Neural progenitor cell (in vitro differentiated cells): ENCODE measurements at regions not wholly inside any gene's neighbourhood (a gene's known extent, or its start where the extent isn't known, plus 50 kb on each side); places are given as distances from the start of the nearest gene placed in this dataset.
A peak's percentile ranks its signal among the peaks of the same experiment; 100 is the strongest.

Source experiments
- DNase-seq: peaks from one replicate; pipeline ENCODE4 v3.0.0-alpha.2; 2016; ENCODE audit warnings: low spot score
- H2AFZ ChIP-seq: fragments of 200-600 bp; sonication (generic); replicated peaks from 2 replicates; pipeline ENCODE4 v1.6.1; 2016; ENCODE audit warnings: antibody characterized with exemption
- H3F3A ChIP-seq: fragments of 200-600 bp; sonication (generic); 2 replicates; pipeline ENCODE4 v1.6.1; 2016; ENCODE audit warnings: antibody characterized with exemption, low read depth
- H3K27ac ChIP-seq: fragments of 200-600 bp; sonication (generic); 2 replicates; pipeline ENCODE4 v1.5.1; 2016; ENCODE audit warnings: mild to moderate bottlenecking
- H3K27me3 ChIP-seq: fragments of 200-600 bp; sonication (generic); 2 replicates; pipeline ENCODE4 v1.6.1; 2016; ENCODE audit warnings: mild to moderate bottlenecking, moderate library complexity
- H3K36me3 ChIP-seq: fragments of 200-600 bp; sonication (generic); 2 replicates; pipeline ENCODE4 v1.5.1; 2016
- H3K4me1 ChIP-seq: fragments of 200-600 bp; sonication (generic); 2 replicates; pipeline ENCODE4 v1.6.1; 2016; ENCODE audit warnings: mixed run types
- H3K4me2 ChIP-seq: fragments of 200-600 bp; sonication (generic); 2 replicates; pipeline ENCODE4 v1.6.1; 2016
- H3K4me3 ChIP-seq: fragments of 200-600 bp; sonication (generic); 2 replicates; pipeline ENCODE4 v1.5.1; 2016
- H3K79me2 ChIP-seq: fragments of 200-600 bp; sonication (generic); 2 replicates; pipeline ENCODE4 v1.6.1; 2016; ENCODE audit warnings: low read depth
- H3K9ac ChIP-seq: fragments of 200-600 bp; sonication (generic); 2 replicates; pipeline ENCODE4 v1.6.1; 2016
- H3K9me3 ChIP-seq: fragments of 200-600 bp; sonication (generic); 2 replicates; pipeline ENCODE4 v1.5.1; 2016; ENCODE audit warnings: low read depth
- H4K20me1 ChIP-seq: fragments of 200-600 bp; sonication (generic); 2 replicates; pipeline ENCODE4 v1.6.1; 2016; ENCODE audit warnings: low read depth
- H3K27ac Mint-ChIP-seq: 3 replicates; pipeline ENCODE4 v1.8.0; 2021; ENCODE audit warnings: mixed read lengths
- H3K27me3 Mint-ChIP-seq: 2 replicates; pipeline ENCODE4 v1.8.0; 2022; ENCODE audit warnings: low read depth, mild to moderate bottlenecking, inconsistent platforms, moderate library complexity, mixed read lengths; ENCODE audit not compliant: insufficient read depth
- H3K36me3 Mint-ChIP-seq: 3 replicates; pipeline ENCODE4 v1.8.0; 2021; ENCODE audit warnings: mixed read lengths
- H3K4me1 Mint-ChIP-seq: 3 replicates; pipeline ENCODE4 v1.8.0; 2021; ENCODE audit warnings: mixed read lengths
- H3K4me3 Mint-ChIP-seq: 3 replicates; pipeline ENCODE4 v1.8.0; 2021; ENCODE audit warnings: mild to moderate bottlenecking, moderate library complexity, mixed read lengths
- H3K9me3 Mint-ChIP-seq: 3 replicates; pipeline ENCODE4 v1.8.0; 2020; ENCODE audit warnings: mixed read lengths
- EZH2 ChIP-seq: fragments of 200-600 bp; sonication (generic); IDR thresholded peaks from 2 replicates; pipeline ENCODE4 v1.6.1; 2017; ENCODE audit warnings: antibody characterized with exemption, mild to moderate bottlenecking, moderate library complexity
- EZH2phosphoT487 ChIP-seq: fragments of 200-600 bp; sonication (generic); IDR thresholded peaks from 2 replicates; pipeline ENCODE4 v1.6.1; 2017; ENCODE audit warnings: antibody characterized with exemption
- TF ChIP-seq, protein P1 (sequence below): fragments of 200-600 bp; sonication (generic); IDR thresholded peaks from 2 replicates; pipeline ENCODE4 v1.5.1; 2017; ENCODE audit warnings: antibody characterized with exemption, mild to moderate bottlenecking

DNA sequence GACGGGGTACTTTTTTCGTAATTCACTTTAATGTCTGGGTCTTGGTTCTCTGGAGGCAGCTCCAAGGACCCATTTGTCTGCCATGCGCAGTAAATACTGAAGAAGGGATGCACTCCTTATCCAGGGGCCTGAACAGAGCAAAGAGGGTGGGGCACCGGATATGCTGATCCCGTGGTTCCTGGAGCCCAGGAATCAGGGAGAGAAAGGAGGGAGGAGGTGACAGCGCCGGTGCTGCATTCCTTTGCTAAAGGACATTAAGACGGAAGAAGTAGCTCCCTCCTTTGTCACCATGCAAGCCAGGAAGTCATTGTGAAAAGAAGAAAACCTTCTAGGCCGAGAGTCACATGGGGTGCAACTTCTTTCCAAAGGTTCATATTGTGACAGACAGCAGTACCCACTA, 1057.7 kb downstream of the VRK1 start:
- no peaks in the 10 kb centered on the region for H3K36me3 ChIP-seq
- no peak overlapping the region for H3K9ac ChIP-seq
- peaks cover 11% of the 10 kb centered on the region for H3K4me1 ChIP-seq
- Mint-ChIP-seq H3K36me3 (no peaks in the 10 kb centered on the region), H3K27ac (no peak overlapping the region), H3K4me1 (peaks cover 34% of the 10 kb centered on the region), H3K27me3 (peaks cover 8% of the 10 kb centered on the region), H3K4me3 (no peak overlapping the region), H3K9me3 (no peaks in the 10 kb centered on the region)
- no peak overlapping the region for H3K27ac ChIP-seq
- H3K4me2 ChIP-seq = peak overlapping the region; percentile 11
- peak overlapping the region; percentile 50 for H2AFZ ChIP-seq
- H3K4me3 ChIP-seq = no peak overlapping the region
- TF ChIP-seq, protein P1, sequence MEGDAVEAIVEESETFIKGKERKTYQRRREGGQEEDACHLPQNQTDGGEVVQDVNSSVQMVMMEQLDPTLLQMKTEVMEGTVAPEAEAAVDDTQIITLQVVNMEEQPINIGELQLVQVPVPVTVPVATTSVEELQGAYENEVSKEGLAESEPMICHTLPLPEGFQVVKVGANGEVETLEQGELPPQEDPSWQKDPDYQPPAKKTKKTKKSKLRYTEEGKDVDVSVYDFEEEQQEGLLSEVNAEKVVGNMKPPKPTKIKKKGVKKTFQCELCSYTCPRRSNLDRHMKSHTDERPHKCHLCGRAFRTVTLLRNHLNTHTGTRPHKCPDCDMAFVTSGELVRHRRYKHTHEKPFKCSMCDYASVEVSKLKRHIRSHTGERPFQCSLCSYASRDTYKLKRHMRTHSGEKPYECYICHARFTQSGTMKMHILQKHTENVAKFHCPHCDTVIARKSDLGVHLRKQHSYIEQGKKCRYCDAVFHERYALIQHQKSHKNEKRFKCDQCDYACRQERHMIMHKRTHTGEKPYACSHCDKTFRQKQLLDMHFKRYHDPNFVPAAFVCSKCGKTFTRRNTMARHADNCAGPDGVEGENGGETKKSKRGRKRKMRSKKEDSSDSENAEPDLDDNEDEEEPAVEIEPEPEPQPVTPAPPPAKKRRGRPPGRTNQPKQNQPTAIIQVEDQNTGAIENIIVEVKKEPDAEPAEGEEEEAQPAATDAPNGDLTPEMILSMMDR = no peak
- TF ChIP-seq EZH2phosphoT487 (no peak), EZH2 (no peak)
- H3K79me2 ChIP-seq = no peaks in the 10 kb centered on the region
- H4K20me1 ChIP-seq = no peaks in the 10 kb centered on the region
- H3F3A ChIP-seq = peaks cover 1% of the 10 kb centered on the region
- H3K27me3 ChIP-seq = no peaks in the 10 kb centered on the region
- peak; percentile 33 for DNase-seq
- no peaks in the 10 kb centered on the region for H3K9me3 ChIP-seq

DNA sequence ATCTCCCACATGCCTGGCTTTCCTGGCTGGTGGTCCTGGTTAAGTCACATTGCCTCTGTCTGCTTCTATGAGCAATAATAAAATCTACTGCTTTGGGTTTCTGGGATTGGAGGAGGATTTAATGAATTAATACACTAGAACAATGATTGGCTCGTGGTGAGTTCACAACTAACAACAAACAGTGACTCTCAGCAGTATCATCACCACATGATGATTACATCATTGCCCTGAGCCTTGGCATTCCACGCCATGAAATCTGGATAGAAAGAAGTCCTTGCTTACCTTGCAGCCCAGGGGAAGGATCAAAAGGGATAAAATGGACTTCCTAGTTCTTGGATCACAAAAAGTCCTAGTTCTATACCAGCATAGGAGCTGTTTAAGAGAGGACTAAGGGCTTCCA, 1069.0 kb downstream of the VRK1 start:
- no peak overlapping the region for H3K4me3 Mint-ChIP-seq
- H3K4me1 ChIP-seq = no peaks in the 10 kb centered on the region

DNA sequence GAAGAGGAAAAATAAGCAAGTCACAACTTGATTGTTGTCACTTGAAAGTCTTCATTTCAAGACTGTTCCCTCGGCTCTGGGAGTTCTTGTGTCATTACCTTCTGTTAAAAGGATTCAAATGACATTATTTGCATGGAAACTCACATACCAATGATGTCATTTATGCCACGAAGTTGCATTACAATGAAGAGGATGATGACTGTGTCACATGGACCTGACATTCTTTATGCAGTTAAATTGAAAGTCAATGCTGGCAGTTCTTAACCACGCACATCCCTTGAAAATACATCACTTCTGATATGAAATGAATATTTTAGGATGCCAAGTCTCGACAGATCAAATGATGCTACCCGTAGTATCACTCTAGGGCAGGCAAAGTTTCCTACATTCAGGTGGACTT, 1069.5 kb downstream of the VRK1 start:
- no peak overlapping the region for H3K4me2 ChIP-seq
- no peak overlapping the region for H3K27ac ChIP-seq
- H3K9me3 ChIP-seq = no peaks in the 10 kb centered on the region
- TF ChIP-seq EZH2 (no peak), EZH2phosphoT487 (no peak)
- TF ChIP-seq, protein P1 = no peak
- H3K9me3 Mint-ChIP-seq = peaks cover 10% of the 10 kb centered on the region
- no peak overlapping the region for H3K4me3 Mint-ChIP-seq
- H3K9ac ChIP-seq = no peak overlapping the region
- H3K27ac Mint-ChIP-seq = no peak overlapping the region
- H3K79me2 ChIP-seq = no peaks in the 10 kb centered on the region
- no peaks in the 10 kb centered on the region for H3K4me1 ChIP-seq
- no peaks in the 10 kb centered on the region for H3K27me3 ChIP-seq
- H3K36me3 ChIP-seq = no peaks in the 10 kb centered on the region
- H2AFZ ChIP-seq = no peak overlapping the region
- H3K27me3 Mint-ChIP-seq = peaks cover 4% of the 10 kb centered on the region
- H3K4me3 ChIP-seq = no peak overlapping the region
- no peaks in the 10 kb centered on the region for H3F3A ChIP-seq
- DNase-seq = no peak
- peaks cover 5% of the 10 kb centered on the region for H3K4me1 Mint-ChIP-seq
- H4K20me1 ChIP-seq = no peaks in the 10 kb centered on the region
- H3K36me3 Mint-ChIP-seq = no peaks in the 10 kb centered on the region

More for the DNA sequence above, 1069.0 kb downstream of the VRK1 start:
- Histone ChIP-seq H3K4me3 (no peak overlapping the region), H3K79me2 (no peaks in the 10 kb centered on the region), H3F3A (no peaks in the 10 kb centered on the region), H4K20me1 (no peaks in the 10 kb centered on the region), H3K9ac (no peak overlapping the region), H3K36me3 (no peaks in the 10 kb centered on the region), H2AFZ (no peak overlapping the region), H3K4me2 (no peak overlapping the region), H3K27ac (no peak overlapping the region), H3K9me3 (no peaks in the 10 kb centered on the region), H3K27me3 (no peaks in the 10 kb centered on the region)
- Mint-ChIP-seq H3K36me3 (no peaks in the 10 kb centered on the region), H3K27ac (no peak overlapping the region), H3K4me1 (peaks cover 5% of the 10 kb centered on the region), H3K27me3 (peaks cover 4% of the 10 kb centered on the region), H3K9me3 (peaks cover 10% of the 10 kb centered on the region)
- DNase-seq = no peak
- TF ChIP-seq EZH2 (no peak), EZH2phosphoT487 (no peak)
- TF ChIP-seq, protein P1 = no peak
